Stimulated activated CD8-positive, alpha-beta memory T cell treated with anti-CD3 and anti-CD28 coated beads, Interleukin-12 subunit alpha, Interleukin-12 subunit beta, amount 100 ng/mL, for 4 hours (primary cell): ENCODE measurements at regions not wholly inside any gene's neighbourhood (a gene's known extent, or its start where the extent isn't known, plus 50 kb on each side); places are given as distances from the start of the nearest gene placed in this dataset.

ENCODE experiments used
- DNase-seq: peaks from one replicate; pipeline ENCODE4 v3.0.0-alpha.2; 2020; ENCODE audit warnings: low read depth

DNA sequence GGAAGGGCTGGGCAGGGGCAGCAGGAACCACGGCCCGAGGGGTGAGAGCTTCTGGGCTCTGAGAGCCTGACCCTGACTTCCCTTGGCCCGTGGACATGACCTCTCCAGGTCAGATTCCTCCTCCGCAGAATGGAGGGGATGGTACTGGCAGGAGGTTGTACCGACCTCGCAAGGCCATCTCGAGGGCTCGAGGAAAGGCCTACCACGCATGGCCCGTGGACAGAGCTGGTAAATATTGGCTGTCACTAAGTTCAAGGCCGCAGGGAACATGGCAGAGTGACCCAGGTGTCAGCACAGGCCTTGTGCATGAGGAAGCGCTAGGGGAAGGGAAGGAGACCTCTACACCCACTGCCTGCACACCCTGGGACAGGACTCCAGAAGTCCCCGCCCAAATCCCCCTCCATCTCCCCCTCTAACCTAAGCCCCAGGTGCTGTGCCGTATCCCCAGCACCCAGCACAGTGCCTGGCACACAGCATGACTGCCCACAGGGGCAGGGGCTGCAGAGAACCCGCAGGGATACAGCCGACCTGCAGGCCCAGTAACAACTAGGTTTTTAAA is 54.9 kb upstream of the PPP2R5C start:
- no peak for DNase-seq

DNA sequence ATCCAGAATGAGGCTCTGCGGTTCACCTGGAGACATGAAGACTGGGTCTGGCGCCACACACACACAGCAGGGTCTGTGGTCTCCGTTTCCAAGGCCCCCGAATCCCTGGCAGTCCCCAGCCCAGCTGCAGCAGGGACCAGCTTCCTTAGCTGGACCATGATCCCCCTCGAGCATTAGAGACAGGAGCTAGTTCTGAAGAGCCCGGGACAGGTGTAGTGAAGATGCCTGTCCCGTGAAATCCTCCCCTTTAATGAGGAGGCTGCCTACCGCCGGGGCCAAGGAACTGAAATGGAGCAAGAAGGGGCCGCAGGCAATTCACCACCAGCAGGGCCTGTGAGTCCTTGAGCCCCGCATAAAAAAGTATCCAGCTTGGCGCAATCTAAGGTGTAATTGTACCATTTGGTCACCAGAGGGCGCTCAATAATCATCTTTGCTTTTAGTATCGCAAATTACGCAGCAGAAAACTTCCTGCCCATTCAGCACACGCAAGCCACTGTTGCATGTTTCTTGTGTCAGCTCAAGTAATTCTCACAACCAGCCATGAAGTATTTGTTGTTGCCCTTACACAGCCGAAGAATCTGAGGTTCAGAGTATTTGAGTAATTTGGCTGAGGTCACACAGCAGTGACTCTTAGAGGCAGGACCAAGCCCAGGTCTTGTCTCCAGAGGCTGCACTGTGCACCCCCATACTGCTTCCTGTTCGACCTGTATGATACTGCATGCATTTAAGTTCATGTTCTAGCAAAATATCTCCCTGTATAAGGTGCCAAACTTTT is 54.3 kb upstream of the PPP2R5C start:
- no peak for DNase-seq

GRCh38 chr14:101707863-101708620 is 53.5 kb upstream of the PPP2R5C start:
- DNase-seq, result no peak

DNA sequence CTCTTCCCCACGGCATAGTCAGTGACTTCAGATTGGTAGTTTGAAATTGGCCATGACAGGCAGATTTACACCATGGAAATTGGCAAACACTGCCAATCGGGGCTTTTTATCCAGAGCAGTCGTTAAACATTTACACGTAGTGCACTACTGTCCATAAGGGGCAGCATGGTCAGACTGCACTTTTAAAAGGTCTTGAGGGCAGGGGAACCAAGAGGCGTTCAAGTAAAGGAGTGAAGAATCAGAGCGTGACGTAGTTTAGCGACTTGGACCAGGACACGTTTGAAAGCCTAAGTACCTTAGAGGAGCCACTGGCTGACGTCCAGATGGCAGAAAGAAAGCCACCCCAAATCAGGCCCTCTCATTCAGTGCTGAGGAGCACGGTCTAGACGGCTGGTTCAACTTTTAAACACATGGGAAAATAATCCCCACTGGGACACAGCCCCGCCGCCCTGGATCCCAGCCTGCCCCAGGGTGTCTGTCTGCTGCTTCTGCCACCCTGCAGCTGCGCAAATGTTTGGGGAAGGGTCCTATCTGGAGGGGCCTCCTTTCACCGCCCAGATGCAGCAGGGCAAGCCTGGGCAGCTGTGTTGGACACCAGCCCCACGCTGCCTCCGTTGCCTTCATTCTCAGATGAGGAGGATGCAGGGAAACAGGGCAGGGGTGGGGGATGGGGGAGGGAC is 52.5 kb upstream of the PPP2R5C start:
- no peak for DNase-seq

- DNase-seq, result no peak
Measured at GRCh38 chr14:101709533-101709881, 52.0 kb upstream of the PPP2R5C start.

DNA sequence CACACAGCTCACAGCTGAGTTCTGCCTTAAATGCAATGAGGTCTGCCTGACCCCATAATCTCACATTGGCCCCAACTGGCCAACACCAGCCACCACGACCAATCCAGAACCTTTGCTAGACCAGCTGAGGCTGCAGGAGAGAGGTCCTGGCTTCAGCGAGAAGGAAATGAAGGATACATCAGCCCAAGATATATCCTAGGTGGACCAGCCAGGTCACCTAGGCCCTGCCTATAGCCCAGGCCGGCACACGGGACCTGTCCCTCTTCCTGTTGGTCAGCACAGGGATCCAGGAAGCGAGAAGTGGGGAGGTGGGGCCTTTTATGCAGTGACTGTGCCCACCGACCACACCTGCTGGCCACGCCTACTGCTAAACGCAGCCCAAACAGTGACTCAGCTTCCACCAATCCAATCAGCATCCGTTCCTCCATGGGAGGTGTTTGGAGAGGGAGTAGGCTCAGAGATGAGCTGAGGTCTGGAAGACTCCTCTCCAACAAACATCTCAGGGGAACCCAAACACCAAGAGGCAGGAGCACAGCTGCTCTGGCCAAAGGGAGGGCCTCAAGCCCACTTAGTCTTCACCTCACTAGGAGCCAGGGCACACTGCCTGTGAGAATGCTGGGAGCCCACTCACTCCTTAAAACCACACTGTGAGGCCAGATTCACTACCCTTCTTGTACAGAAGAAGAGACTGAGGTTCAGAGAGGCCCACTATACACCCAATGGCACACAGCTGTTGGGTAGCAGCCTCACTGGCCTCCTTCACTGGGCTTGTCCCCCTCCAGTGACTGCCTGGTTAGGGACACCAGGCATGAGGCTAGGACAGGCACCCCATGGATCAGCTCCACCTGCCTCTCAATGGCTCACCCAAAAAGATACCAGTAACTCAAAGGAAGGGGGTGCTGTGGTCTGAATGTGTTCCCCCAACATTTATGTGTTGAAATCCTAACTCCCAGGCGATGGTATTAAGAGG is 51.3 kb upstream of the PPP2R5C start:
- DNase-seq, result no peak

GRCh38 chr14:101711041-101711856 is 50.3 kb upstream of the PPP2R5C start:
- DNase-seq, result no peak
